IMR-90 (cell line): ENCODE measurements at regions not wholly inside any gene's neighbourhood (a gene's known extent, or its start where the extent isn't known, plus 50 kb on each side); places are given as distances from the start of the nearest gene placed in this dataset.

Experiments
- ATAC-seq: fragments of 200-7000 bp; cut with Tn5 transposase; 2 replicates; pipeline ENCODE4 v1.9.1; 2020; ENCODE audit warnings: low read depth, mild to moderate bottlenecking, moderate library complexity
- BruUV-seq: library from RNA; stranded (reverse); fragments of 400-500 nt; replicated peaks from 2 replicates; lab custom pipeline; 2021; lab: Mats Ljungman, UMichigan
- CTCF ChIA-PET: fragments of 300-600 bp; formaldehyde crosslinking; extraction: SDS; loops from one replicate; lab custom pipeline; 2021; ENCODE audit warnings: antibody characterized with exemption; lab: Yijun Ruan, JAX
- POLR2A ChIA-PET: fragments of 300-600 bp; sonication (Branson Sonifier 250); formaldehyde crosslinking; loops from one replicate; lab custom pipeline; 2022; ENCODE audit warnings: antibody characterized with exemption; ENCODE audit not compliant: unreplicated experiment; lab: Charles Lee
- DNase-seq: peaks from one replicate; pipeline ENCODE4 v3.0.0; 2013
- H2AFZ ChIP-seq: replicated peaks from 2 replicates; pipeline ENCODE3; 2013; ENCODE audit warnings: low read length, mild to moderate bottlenecking; ENCODE audit not compliant: poor library complexity
- H2AK5ac ChIP-seq: 2 replicates; pipeline ENCODE4 v1.6.1; 2013; ENCODE audit warnings: low read depth, low read length, inconsistent platforms
- H2AK9ac ChIP-seq: replicated peaks from 2 replicates; pipeline ENCODE3; 2013; ENCODE audit warnings: mild to moderate bottlenecking, low read depth, low read length, moderate library complexity; ENCODE audit not compliant: poor library complexity
- H2BK120ac ChIP-seq: 2 replicates; pipeline ENCODE4 v1.6.1; 2013; ENCODE audit warnings: low read depth, low read length, inconsistent platforms
- H2BK15ac ChIP-seq: 3 replicates; pipeline ENCODE4 v1.6.1; 2013; ENCODE audit warnings: low read depth, low read length, inconsistent platforms
- H2BK20ac ChIP-seq: 2 replicates; pipeline ENCODE4 v1.6.1; 2013; ENCODE audit warnings: low read depth, mild to moderate bottlenecking, inconsistent platforms, low read length, moderate library complexity
- H2BK5ac ChIP-seq: 2 replicates; pipeline ENCODE4 v1.6.1; 2013; ENCODE audit warnings: mild to moderate bottlenecking, low read depth, low read length, inconsistent platforms; ENCODE audit not compliant: poor library complexity, severe bottlenecking
- H3K14ac ChIP-seq: replicated peaks from 2 replicates; pipeline ENCODE4 v1.6.1; 2013; ENCODE audit warnings: low read depth, low read length, inconsistent platforms
- H3K18ac ChIP-seq: 2 replicates; pipeline ENCODE4 v1.6.1; 2013; ENCODE audit warnings: low read depth, low read length, control low read depth
- H3K23ac ChIP-seq: 2 replicates; pipeline ENCODE4 v1.6.1; 2013; ENCODE audit warnings: low read depth, low read length, inconsistent platforms
- H3K27ac ChIP-seq: 2 replicates; pipeline ENCODE4 v1.5.1; 2013; ENCODE audit warnings: mild to moderate bottlenecking, control low read depth, low read length; ENCODE audit not compliant: insufficient read depth
- H3K27me3 ChIP-seq: 2 replicates; pipeline ENCODE4 v1.6.1; 2013; ENCODE audit warnings: low read length; ENCODE audit not compliant: control insufficient read depth, insufficient read depth
- H3K36me3 ChIP-seq: 2 replicates; pipeline ENCODE4 v1.6.1; 2013; ENCODE audit warnings: low read length, mixed read lengths; ENCODE audit not compliant: control insufficient read depth, insufficient read depth
- H3K4ac ChIP-seq: 2 replicates; pipeline ENCODE4 v1.6.1; 2013; ENCODE audit warnings: low read depth, low read length, inconsistent platforms
- H3K4me1 ChIP-seq: 2 replicates; pipeline ENCODE4 v1.6.1; 2013; ENCODE audit warnings: low read length, mixed read lengths; ENCODE audit not compliant: control insufficient read depth, insufficient read depth
- H3K4me2 ChIP-seq: 2 replicates; pipeline ENCODE4 v1.6.1; 2013; ENCODE audit warnings: low read depth, mild to moderate bottlenecking, control low read depth, low read length, moderate library complexity
- H3K4me3 ChIP-seq: 2 replicates; pipeline ENCODE4 v1.5.1; 2013; ENCODE audit warnings: low read depth, mild to moderate bottlenecking, control low read depth, low read length, moderate library complexity; ENCODE audit not compliant: insufficient read depth
- H3K56ac ChIP-seq: 2 replicates; pipeline ENCODE4 v1.6.1; 2013; ENCODE audit warnings: low read length, inconsistent platforms; ENCODE audit not compliant: insufficient read depth; ENCODE audit errors: extremely low read depth
- H3K79me1 ChIP-seq, 2 experiments: 2 replicates each; pipeline ENCODE4 v1.6.1; 2013; ENCODE audit warnings: low read length in 2 of 2, inconsistent platforms in 1 of 2, low read depth in 1 of 2
- H3K9ac ChIP-seq: 2 replicates; pipeline ENCODE4 v1.6.1; 2013; ENCODE audit warnings: low read depth, low read length, control low read depth
- H3K9me1 ChIP-seq: 2 replicates; pipeline ENCODE4 v1.6.1; 2013; ENCODE audit warnings: low read length, inconsistent platforms; ENCODE audit not compliant: insufficient read depth
- H3K9me3 ChIP-seq: 2 replicates; pipeline ENCODE4 v1.6.1; 2013; ENCODE audit warnings: low read length; ENCODE audit not compliant: control insufficient read depth, insufficient read depth
- H4K20me1 ChIP-seq: 2 replicates; pipeline ENCODE4 v1.6.1; 2013; ENCODE audit warnings: low read length, inconsistent platforms; ENCODE audit not compliant: insufficient read depth
- H4K5ac ChIP-seq: 2 replicates; pipeline ENCODE4 v1.6.1; 2013; ENCODE audit warnings: mild to moderate bottlenecking, low read depth, low read length, control low read depth
- H4K8ac ChIP-seq, 2 experiments: 2 replicates each; pipeline ENCODE4 v1.6.1; 2013; ENCODE audit warnings: low read depth in 2 of 2, low read length in 2 of 2, control low read depth in 1 of 2, inconsistent platforms in 1 of 2
- H4K91ac ChIP-seq: 2 replicates; pipeline ENCODE4 v1.6.1; 2013; ENCODE audit warnings: low read depth, low read length, inconsistent platforms; ENCODE audit not compliant: insufficient read depth
- BHLHE40 ChIP-seq: fragments of 150-350 bp; IDR thresholded peaks from 2 replicates; pipeline ENCODE4 v1.6.1; 2016; ENCODE audit warnings: mild to moderate bottlenecking, low read depth, low read length
- CEBPB ChIP-seq: IDR thresholded peaks from 2 replicates; pipeline ENCODE4 v1.6.1; 2012; ENCODE audit warnings: low read depth, low read length, improper control_type of control experiment
- CHD1 ChIP-seq: IDR thresholded peaks from 2 replicates; pipeline ENCODE4 v1.6.1; 2012; ENCODE audit warnings: low read depth, low read length, improper control_type of control experiment
- CTCF ChIP-seq: conservative IDR thresholded peaks from 2 replicates; pipeline ENCODE4 v1.5.1; 2012; ENCODE audit warnings: mild to moderate bottlenecking, low read depth, low read length, improper control_type of control experiment
- ELK1 ChIP-seq: fragments of 150-350 bp; IDR thresholded peaks from 2 replicates; pipeline ENCODE4 v1.6.1; 2016; ENCODE audit warnings: low read depth, mild to moderate bottlenecking, low read length, moderate library complexity, borderline replicate concordance
- FOS ChIP-seq: fragments of 150-350 bp; IDR thresholded peaks from 2 replicates; pipeline ENCODE4 v1.6.1; 2016; ENCODE audit warnings: low read depth, low read length
- MAFK ChIP-seq: IDR thresholded peaks from 2 replicates; pipeline ENCODE4 v1.6.1; 2012; ENCODE audit warnings: low read depth, low read length, improper control_type of control experiment
- MAZ ChIP-seq: IDR thresholded peaks from 2 replicates; pipeline ENCODE4 v1.6.1; 2012; ENCODE audit warnings: low read depth, mild to moderate bottlenecking, low read length, improper control_type of control experiment, moderate library complexity, borderline replicate concordance
- MXI1 ChIP-seq: IDR thresholded peaks from 2 replicates; pipeline ENCODE4 v1.6.1; 2012; ENCODE audit warnings: low read depth, mild to moderate bottlenecking, low read length, moderate library complexity, borderline replicate concordance
- NFE2L2 ChIP-seq: fragments of 150-350 bp; IDR thresholded peaks from 2 replicates; pipeline ENCODE4 v1.6.1; 2016; ENCODE audit warnings: low read depth, mild to moderate bottlenecking, low read length
- POLR2A ChIP-seq: IDR thresholded peaks from 2 replicates; pipeline ENCODE4 v1.6.1; 2012; ENCODE audit warnings: mild to moderate bottlenecking, low read depth, low read length
- RAD21 ChIP-seq: IDR thresholded peaks from 2 replicates; pipeline ENCODE4 v1.6.1; 2012; ENCODE audit warnings: low read length, improper control_type of control experiment
- RCOR1 ChIP-seq: IDR thresholded peaks from 2 replicates; pipeline ENCODE4 v1.6.1; 2012; ENCODE audit warnings: mild to moderate bottlenecking, low read length, improper control_type of control experiment; ENCODE audit not compliant: insufficient replicate concordance
- RFX5 ChIP-seq: IDR thresholded peaks from 2 replicates; pipeline ENCODE4 v1.8.0; 2012; ENCODE audit warnings: low read depth, mild to moderate bottlenecking, low read length, moderate library complexity
- SMC3 ChIP-seq: fragments of 150-350 bp; IDR thresholded peaks from 2 replicates; pipeline ENCODE4 v1.6.1; 2016; ENCODE audit warnings: low read depth, mild to moderate bottlenecking, antibody characterized with exemption, low read length, moderate library complexity
- USF2 ChIP-seq: fragments of 150-350 bp; IDR thresholded peaks from 2 replicates; pipeline ENCODE4 v1.6.1; 2017; ENCODE audit warnings: mild to moderate bottlenecking, antibody characterized with exemption, low read length, low read depth
- whole genome bisulfite sequencing, 2 experiments: methylation state at CpG; one replicate each; pipeline versions ENCODE4 v1.1.5 to v1.1.7; 2013; ENCODE audit warnings: missing lambda C conversion rate in 2 of 2; ENCODE audit not compliant: insufficient read length in 1 of 2; ENCODE audit errors: extremely low coverage in 2 of 2; 5-methylcytosine and 5-hydroxymethylcytosine counted together
- dilution Hi-C: fragments of 300-500 bp; cut with HindIII; formaldehyde crosslinking; loops from one replicate; pipeline ENCODE4 v1.14.3; 2018; ENCODE audit warnings: low sequenced_read_pairs; ENCODE audit not compliant: unreplicated experiment
- in situ Hi-C: fragments of 300-500 bp; cut with MboI; formaldehyde crosslinking; loops from 3 replicates; pipeline ENCODE4 v1.14.3; 2019; ENCODE audit warnings: low sequenced_read_pairs, inconsistent platforms, mixed read lengths
- intact Hi-C: fragments of 100-400 bp; cut with micrococcal nuclease; formaldehyde crosslinking; loops from 2 replicates; pipeline ENCODE4 v1.10.0; 2022

- no peak overlapping the region for H3K18ac ChIP-seq
- no peak overlapping the region for H3K4me2 ChIP-seq
- no peak overlapping the region for H4K8ac ChIP-seq
- H2AK9ac ChIP-seq, result no peak overlapping the region
- H3K56ac ChIP-seq, result no peak overlapping the region
- no peak overlapping the region for H2BK20ac ChIP-seq
- TF ChIP-seq SMC3 (no peak), RCOR1 (no peak), CEBPB (no peak), FOS (no peak), CHD1 (no peak), USF2 (no peak), RFX5 (no peak), RAD21 (no peak), NFE2L2 (no peak), MXI1 (no peak), MAZ (no peak), POLR2A (no peak), ELK1 (no peak), BHLHE40 (no peak), CTCF (no peak), MAFK (no peak)
- H3K27ac ChIP-seq, result no peak overlapping the region
- H3K9me3 ChIP-seq, result no peaks in the 10 kb centered on the region
- H2BK15ac ChIP-seq, result no peak overlapping the region
- intact Hi-C loops, result no loop called here
- H2BK5ac ChIP-seq, result no peak overlapping the region
- no peaks in the 10 kb centered on the region for H3K27me3 ChIP-seq
- no peaks in the 10 kb centered on the region for H3K36me3 ChIP-seq
- no peak for DNase-seq
- H3K4me3 ChIP-seq, result no peak overlapping the region
- no peak overlapping the region for H2BK120ac ChIP-seq
- in situ Hi-C loops, result no loop called here
- dilution Hi-C loops, result no loop called here
- no peak overlapping the region for H3K4ac ChIP-seq
- H4K5ac ChIP-seq, result no peak overlapping the region
- H3K9ac ChIP-seq, result no peak overlapping the region
- no peaks in the 10 kb centered on the region for H3K4me1 ChIP-seq
- H2AK5ac ChIP-seq, result no peak overlapping the region
- H3K9me1 ChIP-seq, result no peaks in the 10 kb centered on the region
- POLR2A ChIA-PET, result interaction anchor here (0.6 kb wide), 1 partner anchor 206 kb away, joined by 4 read pairs; no protein-coding TSS in a partner anchor
- H4K91ac ChIP-seq, result no peak overlapping the region
- H3K79me1 ChIP-seq, result no peaks in the 10 kb centered on the region
- H3K14ac ChIP-seq, result no peak overlapping the region
- no CpG with 5 or more reads among the region's 1 CpG for WGBS, 2 experiments
- CTCF ChIA-PET, result interaction anchor here (0.6 to 0.7 kb wide), 2 partner anchors 170 to 230 kb away, joined by 3 read pairs; no protein-coding TSS in a partner anchor
- H4K20me1 ChIP-seq, result no peaks in the 10 kb centered on the region
- H2AFZ ChIP-seq, result no peak overlapping the region
- no TSS peak for BruUV-seq
- H3K23ac ChIP-seq, result no peak overlapping the region
- ATAC-seq, result no peak
Observed at GRCh38 chr3:177257006-177257405, 59.7 kb upstream of the TBL1XR1 start.
